KMS-11 (cell line): ENCODE measurements at regions not wholly inside any gene's neighbourhood (a gene's known extent, or its start where the extent isn't known, plus 50 kb on each side); places are given as distances from the start of the nearest gene placed in this dataset.

Experiments used
- H2AFZ ChIP-seq: fragments of 200-600 bp; sonication (generic); 2 replicates; pipeline ENCODE4 v1.6.1; 2016; ENCODE audit warnings: antibody characterized with exemption, mixed run types, low read depth
- H3K27ac ChIP-seq: fragments of 200-600 bp; sonication (generic); 2 replicates; pipeline ENCODE4 v1.6.1; 2016; ENCODE audit warnings: mild to moderate bottlenecking, mixed run types
- H3K27me3 ChIP-seq: fragments of 200-600 bp; sonication (generic); 2 replicates; pipeline ENCODE4 v1.6.1; 2017; ENCODE audit warnings: mild to moderate bottlenecking, low read depth, mixed run types, moderate library complexity; ENCODE audit not compliant: insufficient read depth
- H3K36me3 ChIP-seq: fragments of 200-600 bp; sonication (generic); 2 replicates; pipeline ENCODE4 v1.6.1; 2017; ENCODE audit warnings: mild to moderate bottlenecking, mixed run types; ENCODE audit not compliant: insufficient read depth
- H3K4me1 ChIP-seq: fragments of 200-600 bp; sonication (generic); 2 replicates; pipeline ENCODE4 v1.6.1; 2016; ENCODE audit warnings: mild to moderate bottlenecking, low read depth, mixed run types; ENCODE audit not compliant: poor library complexity, severe bottlenecking
- H3K4me2 ChIP-seq: fragments of 200-600 bp; sonication (generic); 2 replicates; pipeline ENCODE4 v1.7.0; 2016; ENCODE audit warnings: mild to moderate bottlenecking, mixed run types
- H3K4me3 ChIP-seq: fragments of 200-600 bp; sonication (generic); IDR thresholded peaks from 2 replicates; pipeline ENCODE4 v1.6.1; 2017; ENCODE audit warnings: low read depth, low read length, mixed read lengths; ENCODE audit not compliant: insufficient read depth
- H3K79me2 ChIP-seq: fragments of 200-600 bp; sonication (generic); 2 replicates; pipeline ENCODE4 v1.6.1; 2016; ENCODE audit warnings: low read depth, mixed run types; ENCODE audit not compliant: insufficient read depth
- H3K9ac ChIP-seq: fragments of 200-600 bp; sonication (generic); 2 replicates; pipeline ENCODE4 v1.6.1; 2016; ENCODE audit warnings: mild to moderate bottlenecking, mixed run types
- H4K20me1 ChIP-seq: fragments of 200-600 bp; sonication (generic); 2 replicates; pipeline ENCODE4 v1.6.1; 2016; ENCODE audit warnings: mild to moderate bottlenecking, mixed run types; ENCODE audit not compliant: insufficient read depth
- CTCF ChIP-seq: fragments of 200-600 bp; sonication (generic); conservative IDR thresholded peaks from 2 replicates; pipeline ENCODE4 v1.6.1; 2017; ENCODE audit warnings: low read depth, mild to moderate bottlenecking, antibody characterized with exemption, low read length, moderate library complexity, mixed read lengths

- Histone ChIP-seq H3K9ac (no peak overlapping the region), H3K36me3 (no peaks in the 10 kb centered on the region), H3K27ac (no peak overlapping the region), H3K79me2 (no peaks in the 10 kb centered on the region), H2AFZ (no peak overlapping the region), H3K27me3 (no peaks in the 10 kb centered on the region), H3K4me2 (no peak overlapping the region), H4K20me1 (no peaks in the 10 kb centered on the region), H3K4me3 (no peak overlapping the region), H3K4me1 (no peaks in the 10 kb centered on the region)
- TF ChIP-seq CTCF = no peak
These were observed 89.4 kb downstream of the RPLP1 start for GRCh38 chr15:69542028-69542427.

- TF ChIP-seq CTCF = no peak
- no peak overlapping the region for H3K27ac ChIP-seq
- no peaks in the 10 kb centered on the region for H3K4me1 ChIP-seq
- H3K4me3 ChIP-seq = no peak overlapping the region
- H3K79me2 ChIP-seq = no peaks in the 10 kb centered on the region
- H3K9ac ChIP-seq = no peak overlapping the region
- no peak overlapping the region for H2AFZ ChIP-seq
- no peaks in the 10 kb centered on the region for H3K36me3 ChIP-seq
- H4K20me1 ChIP-seq = no peaks in the 10 kb centered on the region
- no peaks in the 10 kb centered on the region for H3K27me3 ChIP-seq
- H3K4me2 ChIP-seq = no peak overlapping the region
These were observed 91.2 kb downstream of the RPLP1 start for GRCh38 chr15:69543681-69544364.

- H3K9ac ChIP-seq = no peak overlapping the region
- no peak overlapping the region for H2AFZ ChIP-seq
- no peaks in the 10 kb centered on the region for H4K20me1 ChIP-seq
- H3K4me2 ChIP-seq = no peak overlapping the region
- H3K27ac ChIP-seq = no peak overlapping the region
- no peaks in the 10 kb centered on the region for H3K27me3 ChIP-seq
- no peaks in the 10 kb centered on the region for H3K4me1 ChIP-seq
- no peaks in the 10 kb centered on the region for H3K79me2 ChIP-seq
- H3K36me3 ChIP-seq = no peaks in the 10 kb centered on the region
- TF ChIP-seq CTCF = no peak
- no peak overlapping the region for H3K4me3 ChIP-seq
These were observed 91.9 kb downstream of the RPLP1 start for GRCh38 chr15:69544365-69545113.

- Histone ChIP-seq H3K79me2 (no peaks in the 10 kb centered on the region), H4K20me1 (no peaks in the 10 kb centered on the region), H3K4me1 (no peaks in the 10 kb centered on the region), H3K9ac (no peak overlapping the region), H3K27me3 (no peaks in the 10 kb centered on the region), H3K27ac (no peak overlapping the region), H3K4me3 (no peak overlapping the region), H3K36me3 (no peaks in the 10 kb centered on the region), H3K4me2 (no peak overlapping the region), H2AFZ (no peak overlapping the region)
- TF ChIP-seq CTCF = no peak
These were observed 93.6 kb downstream of the RPLP1 start for GRCh38 chr15:69546182-69546581.
